Panc1 (cell line): ENCODE measurements at regions not wholly inside any gene's neighbourhood (a gene's known extent, or its start where the extent isn't known, plus 50 kb on each side); places are given as distances from the start of the nearest gene placed in this dataset.

Source experiments
- ATAC-seq: fragments of 200-7000 bp; cut with Tn5 transposase; 2 replicates; pipeline ENCODE4 v1.9.1; 2020; ENCODE audit warnings: mild to moderate bottlenecking, moderate library complexity
- BruUV-seq: library from RNA; stranded (reverse); fragments of 400-500 nt; replicated peaks from 2 replicates; lab custom pipeline; 2021; lab: Mats Ljungman, UMichigan
- CTCF ChIA-PET: fragments of 300-600 bp; sonication (Branson Sonifier 250); formaldehyde crosslinking; loops from one replicate; lab custom pipeline; 2022; ENCODE audit warnings: antibody characterized with exemption; lab: Charles Lee
- POLR2A ChIA-PET: fragments of 300-600 bp; sonication (Branson Sonifier 250); formaldehyde crosslinking; loops from one replicate; lab custom pipeline; 2022; ENCODE audit warnings: antibody characterized with exemption; lab: Charles Lee
- DNase-seq: peaks from one replicate; pipeline ENCODE4 v3.0.0-alpha.2; 2010; ENCODE audit warnings: low read depth, low spot score
- H3K27ac ChIP-seq: 2 replicates; pipeline ENCODE4 v1.5.1; 2011; ENCODE audit warnings: mild to moderate bottlenecking, low read length, inconsistent platforms
- H3K27me3 ChIP-seq: fragments of 200-500 bp; sonication (Bioruptor generic); 2 replicates; pipeline ENCODE4 v1.6.0; 2014; ENCODE audit warnings: low read length, inconsistent platforms; ENCODE audit not compliant: control insufficient read depth, insufficient read depth
- H3K36me3 ChIP-seq: fragments of 200-500 bp; sonication (Bioruptor generic); 2 replicates; pipeline ENCODE4 v1.5.1; 2014; ENCODE audit warnings: inconsistent platforms, mild to moderate bottlenecking, low read length, moderate library complexity; ENCODE audit not compliant: control insufficient read depth, insufficient read depth
- H3K4me1 ChIP-seq: 2 replicates; pipeline ENCODE4 v1.5.1; 2011; ENCODE audit warnings: inconsistent platforms, mild to moderate bottlenecking, low read length, moderate library complexity; ENCODE audit not compliant: control insufficient read depth, insufficient read depth
- H3K4me3 ChIP-seq, 2 experiments: 2 replicates each; pipeline ENCODE4 v1.5.1; 2011 to 2012; ENCODE audit warnings: low read depth in 2 of 2, low read length in 2 of 2, mild to moderate bottlenecking in 2 of 2, inconsistent platforms in 1 of 2, moderate library complexity in 1 of 2
- H3K9me3 ChIP-seq: fragments of 200-500 bp; sonication (Bioruptor generic); 2 replicates; pipeline ENCODE4 v1.5.1; 2014; ENCODE audit warnings: low read depth, mild to moderate bottlenecking, inconsistent platforms, low read length, moderate library complexity; ENCODE audit not compliant: control insufficient read depth, insufficient read depth
- CTCF ChIP-seq: fragments of 450-650 bp; IDR thresholded peaks from 2 replicates; pipeline ENCODE4 v1.5.1; 2017; ENCODE audit warnings: mild to moderate bottlenecking
- POLR2AphosphoS5 ChIP-seq: IDR thresholded peaks from 2 replicates; pipeline ENCODE4 v1.6.1; 2012; ENCODE audit warnings: mild to moderate bottlenecking, low read depth, low read length, moderate library complexity
- REST ChIP-seq, 2 experiments: IDR thresholded peaks; 2 replicates each; pipeline ENCODE4 v1.6.1; 2011 to 2012; ENCODE audit warnings: low read depth in 2 of 2, control low read depth in 1 of 2, low read length in 1 of 2, mild to moderate bottlenecking in 1 of 2, moderate library complexity in 1 of 2; ENCODE audit not compliant: insufficient read depth in 1 of 2
- SIN3A ChIP-seq: IDR thresholded peaks from 2 replicates; pipeline ENCODE4 v1.6.1; 2012; ENCODE audit warnings: low read depth, mild to moderate bottlenecking, low read length, moderate library complexity, borderline replicate concordance; ENCODE audit not compliant: insufficient read depth
- TCF7L2 ChIP-seq: IDR thresholded peaks from 2 replicates; pipeline ENCODE4 v1.6.1; 2011; ENCODE audit warnings: mild to moderate bottlenecking, low read depth, low read length, inconsistent platforms
- in situ Hi-C: cut with HindIII; loops from 2 replicates; pipeline ENCODE4 v1.10.0; 2016; ENCODE audit warnings: low sequenced_read_pairs, low pct_unique_long_range_greater_than_20kb
- intact Hi-C: fragments of 100-400 bp; cut with micrococcal nuclease; formaldehyde crosslinking; loops from one replicate; pipeline ENCODE4 v1.10.0; 2022; ENCODE audit not compliant: unreplicated experiment

DNA sequence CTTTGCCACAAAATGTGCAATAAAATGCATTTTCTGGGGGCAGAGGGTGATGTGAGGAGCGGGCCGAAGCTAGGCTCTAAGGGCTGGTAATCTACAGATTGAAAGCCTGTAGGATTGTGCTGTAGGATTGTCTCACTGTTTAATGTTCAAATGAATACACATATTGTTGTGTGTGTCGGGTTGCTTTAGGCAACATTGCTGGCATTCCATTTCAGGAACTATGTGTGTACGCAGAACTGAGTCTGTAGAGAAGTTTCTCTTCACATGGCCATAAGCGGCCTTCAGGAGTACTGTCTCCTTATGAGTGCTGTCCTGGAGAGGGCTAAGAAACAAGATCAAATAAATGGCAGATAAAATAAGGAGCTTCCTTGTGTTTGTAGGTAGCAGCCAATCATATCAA lies 540.2 kb downstream of the GATA3 start:
- no peak overlapping the region for H3K27ac ChIP-seq
- no peak for ATAC-seq

GRCh38 chr10:8595140-8595539 lies 540.7 kb downstream of the GATA3 start:
- no peak for ATAC-seq
- BruUV-seq: no TSS peak
- intact Hi-C loops (no loop called here), in situ Hi-C loops (no loop called here)
- Histone ChIP-seq H3K27ac (no peak overlapping the region), H3K36me3 (no peaks in the 10 kb centered on the region), H3K27me3 (no peaks in the 10 kb centered on the region), H3K4me1 (no peaks in the 10 kb centered on the region), H3K4me3 (no peak overlapping the region), H3K9me3 (no peaks in the 10 kb centered on the region)
- POLR2A ChIA-PET: no interaction called here
- CTCF ChIA-PET: no interaction called here
- TF ChIP-seq TCF7L2 (no peak), REST (IDR thresholded peaks at IDR 0.05; ENCODE audit: insufficient read depth in 1 of 2, low read depth in 2 of 2, low read length in 1 of 2) (no peak), POLR2AphosphoS5 (no peak), CTCF (no peak), SIN3A (no peak)
- DNase-seq: no peak

More for the DNA sequence above, 540.2 kb downstream of the GATA3 start:
- intact Hi-C loops: no loop called here
- H3K9me3 ChIP-seq: no peaks in the 10 kb centered on the region
- BruUV-seq: no TSS peak
- H3K27me3 ChIP-seq: no peaks in the 10 kb centered on the region
- in situ Hi-C loops: no loop called here
- no peak for DNase-seq
- no peaks in the 10 kb centered on the region for H3K36me3 ChIP-seq
- POLR2A ChIA-PET: no interaction called here
- H3K4me3 ChIP-seq: no peak overlapping the region
- no peaks in the 10 kb centered on the region for H3K4me1 ChIP-seq
- CTCF ChIA-PET: no interaction called here
- TF ChIP-seq CTCF (no peak), SIN3A (no peak), POLR2AphosphoS5 (no peak), REST (IDR thresholded peaks at IDR 0.05; ENCODE audit: insufficient read depth in 1 of 2, low read depth in 2 of 2, low read length in 1 of 2) (no peak), TCF7L2 (no peak)
